HG03378 (cell line): ENCODE measurements at regions not wholly inside any gene's neighbourhood (a gene's known extent, or its start where the extent isn't known, plus 50 kb on each side); places are given as distances from the start of the nearest gene placed in this dataset.

Experiments
- ATAC-seq: cut with Tn5 transposase; IDR thresholded peaks from one replicate; pipeline ENCODE4 v1.9.1; 2021; ENCODE audit warnings: mild to moderate bottlenecking, moderate library complexity; ENCODE audit not compliant: unreplicated experiment

GRCh38 chr5:20494706-20495105 is 506.7 kb upstream of the CDH18 start:
- no peak for ATAC-seq

- ATAC-seq, result no peak
These were observed 498.8 kb upstream of the CDH18 start for GRCh38 chr5:20486826-20487225.

GRCh38 chr5:20476016-20476415 is 488.0 kb upstream of the CDH18 start:
- ATAC-seq, result no peak

- ATAC-seq, result no peak
These were observed 483.0 kb upstream of the CDH18 start for GRCh38 chr5:20470997-20471396.

DNA sequence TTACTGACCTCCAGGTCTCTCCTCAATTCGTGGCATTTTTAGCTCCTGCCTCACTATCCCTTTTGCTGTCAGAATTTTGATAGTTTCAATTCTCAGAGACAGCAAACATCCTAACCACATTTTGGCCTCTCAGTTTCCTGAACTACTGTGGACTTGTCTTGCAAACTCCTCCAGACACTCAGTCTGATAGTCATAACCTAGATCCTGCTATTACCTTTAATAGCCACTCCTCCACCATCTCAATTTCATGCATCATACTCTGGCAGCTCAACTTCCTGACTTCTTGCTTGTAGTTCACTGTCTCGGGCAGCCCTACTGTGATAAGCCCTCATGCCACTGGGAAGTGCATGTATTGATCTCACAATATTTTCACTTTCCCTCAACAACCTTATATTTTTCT is 481.8 kb upstream of the CDH18 start:
- ATAC-seq, result no peak

DNA sequence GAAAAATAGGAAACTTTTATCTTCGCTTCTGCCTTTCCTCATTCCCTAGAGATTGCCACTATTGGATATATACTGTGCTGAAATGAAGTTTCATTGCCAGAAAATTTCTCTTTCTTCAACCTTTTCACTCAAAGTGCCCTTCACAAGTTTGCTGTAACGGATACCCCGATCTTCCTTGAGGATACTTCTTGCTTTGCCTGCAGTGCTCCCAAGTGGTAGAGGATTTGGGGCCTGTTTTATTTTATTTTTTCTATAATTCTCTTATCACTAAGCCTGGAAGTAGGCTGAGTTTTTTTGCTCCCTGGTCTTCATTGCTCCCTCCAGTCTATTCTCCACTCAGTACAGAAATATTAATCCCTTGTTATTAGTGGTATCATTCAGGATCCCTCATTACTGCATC is 481.4 kb upstream of the CDH18 start:
- no peak for ATAC-seq

GRCh38 chr5:20466512-20466911 is 478.5 kb upstream of the CDH18 start:
- ATAC-seq, result no peak

DNA sequence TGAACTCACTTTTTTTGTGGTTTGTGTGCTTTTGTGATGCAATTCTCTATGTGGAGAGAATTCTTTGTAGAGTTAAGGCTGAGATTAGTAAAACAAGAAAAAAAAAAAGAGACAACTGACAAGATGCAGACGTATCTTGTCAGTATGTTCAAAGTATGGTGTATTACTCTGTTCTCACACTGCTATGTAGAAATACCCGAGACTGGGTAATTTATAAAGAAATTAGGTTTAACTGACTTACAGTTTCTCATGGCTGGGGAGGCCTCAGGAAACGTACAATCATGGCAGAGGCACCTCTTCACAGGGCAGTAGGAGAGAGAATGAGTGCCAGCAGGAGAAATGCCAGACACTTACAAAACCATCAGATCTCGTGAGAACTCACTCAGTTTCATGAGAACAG is 475.2 kb upstream of the CDH18 start:
- ATAC-seq, result no peak

GRCh38 chr5:20446121-20446520 is 458.1 kb upstream of the CDH18 start:
- ATAC-seq, result no peak

GRCh38 chr5:20445326-20445860 is 457.4 kb upstream of the CDH18 start:
- no peak for ATAC-seq

- no peak for ATAC-seq
These were observed 446.8 kb upstream of the CDH18 start for GRCh38 chr5:20434786-20435185.

DNA sequence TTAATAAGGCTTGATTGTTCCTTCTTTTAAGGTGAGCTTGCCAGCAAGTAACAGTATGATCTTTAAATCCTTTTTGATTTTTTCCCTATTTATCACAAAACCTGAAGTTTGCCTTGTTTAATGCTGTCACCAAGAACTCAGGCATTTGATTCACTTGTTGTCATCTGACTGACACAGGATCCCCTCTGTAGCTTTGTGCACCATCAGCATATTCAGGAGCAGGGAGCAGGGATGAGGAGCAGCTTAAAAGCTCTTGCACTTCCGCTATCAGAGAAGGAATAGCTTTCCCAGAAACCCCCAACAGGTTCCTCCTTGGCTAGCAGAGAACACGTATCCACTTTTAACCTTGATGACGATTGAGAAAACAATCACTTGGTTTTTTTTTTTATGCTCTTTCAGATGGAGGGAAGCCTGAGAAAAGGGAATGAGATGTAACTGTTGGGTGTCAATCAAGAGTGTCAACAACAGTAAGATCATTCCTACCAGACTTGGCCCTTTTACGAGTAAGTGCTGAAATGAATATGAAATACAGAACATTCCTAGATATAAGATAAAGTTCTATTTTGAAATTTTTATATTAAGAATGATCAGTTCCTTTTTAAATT is 433.1 kb upstream of the CDH18 start:
- ATAC-seq, result no peak
